DLD1 (cell line): ENCODE measurements at regions not wholly inside any gene's neighbourhood (a gene's known extent, or its start where the extent isn't known, plus 50 kb on each side); places are given as distances from the start of the nearest gene placed in this dataset.

Source experiments
- in situ Hi-C: cut with HindIII; loops from 2 replicates; pipeline ENCODE4 v1.10.0; 2017; ENCODE audit warnings: low sequenced_read_pairs

GRCh38 chr1:14292520-14292919 lies 306.0 kb upstream of the KAZN start:
- in situ Hi-C loops, result no loop called here

GRCh38 chr1:14294006-14294405 lies 304.5 kb upstream of the KAZN start:
- in situ Hi-C loops, result no loop called here

GRCh38 chr1:14294860-14295536 lies 303.5 kb upstream of the KAZN start:
- in situ Hi-C loops, result no loop called here

DNA sequence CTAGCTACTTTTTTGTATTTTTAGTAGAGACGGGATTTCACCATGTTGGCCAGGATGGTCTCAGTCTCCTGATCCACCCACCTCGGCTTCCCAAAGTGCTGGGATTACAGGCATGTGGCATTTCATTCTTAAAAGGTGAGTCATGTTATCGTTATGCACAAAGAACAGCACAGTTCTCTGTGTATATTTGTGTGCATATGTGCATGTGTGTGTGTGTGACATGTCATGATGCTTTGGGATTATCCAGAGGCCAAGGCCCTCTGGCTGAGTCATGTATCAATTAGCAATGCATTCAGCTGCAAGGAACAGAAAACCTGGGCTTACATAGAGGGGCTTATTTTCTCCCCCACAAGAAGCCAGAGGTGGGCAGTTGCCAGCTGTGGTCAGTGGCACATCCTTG lies 301.7 kb upstream of the KAZN start:
- in situ Hi-C loops, result no loop called here

GRCh38 chr1:14297356-14297755 lies 301.1 kb upstream of the KAZN start:
- in situ Hi-C loops, result no loop called here

- in situ Hi-C loops, result no loop called here
Measured at GRCh38 chr1:14298806-14299205, 299.7 kb upstream of the KAZN start.

GRCh38 chr1:14300991-14301703 lies 297.3 kb upstream of the KAZN start:
- in situ Hi-C loops, result no loop called here

GRCh38 chr1:14301704-14302024 lies 296.8 kb upstream of the KAZN start:
- in situ Hi-C loops, result no loop called here

DNA sequence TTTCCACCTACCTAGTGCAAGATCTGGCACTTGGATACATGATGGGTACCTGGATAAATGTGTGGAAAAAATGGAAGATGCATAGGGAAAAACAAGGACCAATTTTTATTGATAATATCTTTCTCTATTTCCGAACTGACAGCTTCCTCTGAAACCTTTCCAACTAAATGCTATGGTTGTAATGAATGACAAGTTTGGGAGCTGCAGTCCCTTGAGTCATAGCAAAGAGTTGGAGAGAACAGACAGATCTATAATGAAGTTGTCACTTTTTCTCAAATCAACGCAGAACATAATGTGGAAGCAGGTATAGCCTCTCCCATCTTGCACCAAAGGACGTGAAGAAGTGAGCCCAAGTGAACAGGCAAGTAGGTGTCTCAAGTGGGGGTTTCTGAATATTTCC lies 296.5 kb upstream of the KAZN start:
- in situ Hi-C loops, result no loop called here

DNA sequence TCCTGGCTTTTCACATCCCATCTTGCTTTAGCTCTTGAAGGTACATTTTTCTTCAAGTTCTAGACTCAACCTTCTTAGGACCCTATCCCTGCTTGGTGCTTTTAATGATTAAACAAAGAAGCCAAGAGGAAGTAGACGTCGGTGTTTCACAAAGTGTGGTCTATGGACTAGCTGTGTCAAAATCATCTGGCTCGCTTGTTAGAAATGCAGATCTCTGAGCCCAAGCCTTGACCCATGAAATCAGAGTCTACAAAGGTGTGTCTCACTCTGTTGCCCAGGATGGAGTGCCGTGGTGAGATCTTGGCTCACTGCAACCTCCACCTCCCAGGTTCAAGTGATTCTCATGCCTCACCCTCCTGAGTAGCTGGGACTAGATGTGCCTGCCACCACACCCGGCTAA lies 295.5 kb upstream of the KAZN start:
- in situ Hi-C loops, result no loop called here

DNA sequence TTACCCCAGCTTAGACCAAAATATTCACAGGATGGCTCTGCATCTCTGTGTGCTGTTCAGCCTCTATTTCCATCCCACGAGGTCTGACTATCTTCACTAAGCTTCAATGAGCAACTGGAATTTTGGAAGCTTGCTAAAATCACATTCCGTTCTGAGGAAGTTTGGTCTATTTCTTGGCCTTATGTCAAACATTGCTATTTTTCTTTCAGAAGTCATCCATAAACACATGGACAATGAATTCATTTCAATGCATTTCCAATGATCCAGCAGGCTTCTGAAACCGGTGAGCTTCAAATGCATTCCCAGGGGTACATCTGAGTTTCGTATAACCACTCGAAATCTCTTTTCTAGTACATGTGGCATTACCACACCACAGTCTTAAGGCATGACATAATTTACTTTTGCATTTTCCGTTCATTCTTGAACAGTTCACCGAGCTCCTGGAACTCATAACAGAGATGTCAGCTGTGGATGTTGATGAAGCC lies 294.1 kb upstream of the KAZN start:
- in situ Hi-C loops, result no loop called here

GRCh38 chr1:14308460-14308859 lies 290.0 kb upstream of the KAZN start:
- in situ Hi-C loops, result no loop called here

- in situ Hi-C loops, result no loop called here
Measured at GRCh38 chr1:14309984-14310383, 288.5 kb upstream of the KAZN start.

DNA sequence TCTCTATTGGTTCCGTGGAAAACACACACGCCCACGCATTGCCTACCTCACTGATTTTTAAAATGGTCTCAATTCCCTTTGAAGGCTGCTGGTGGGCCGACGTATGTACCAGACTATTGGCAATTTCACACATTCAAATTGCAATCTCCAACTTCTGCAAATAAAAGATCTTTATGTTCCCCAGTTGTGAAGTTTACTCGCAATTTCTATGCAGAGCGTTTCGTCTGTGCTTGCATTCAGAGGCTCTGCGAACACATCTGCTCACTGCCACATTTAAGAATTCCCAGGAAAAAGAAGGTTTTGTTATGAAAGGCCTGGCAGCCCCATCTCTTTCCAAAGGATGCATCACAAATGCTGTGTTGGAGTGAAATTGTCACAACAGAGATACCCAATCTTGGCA lies 288.0 kb upstream of the KAZN start:
- in situ Hi-C loops, result no loop called here

DNA sequence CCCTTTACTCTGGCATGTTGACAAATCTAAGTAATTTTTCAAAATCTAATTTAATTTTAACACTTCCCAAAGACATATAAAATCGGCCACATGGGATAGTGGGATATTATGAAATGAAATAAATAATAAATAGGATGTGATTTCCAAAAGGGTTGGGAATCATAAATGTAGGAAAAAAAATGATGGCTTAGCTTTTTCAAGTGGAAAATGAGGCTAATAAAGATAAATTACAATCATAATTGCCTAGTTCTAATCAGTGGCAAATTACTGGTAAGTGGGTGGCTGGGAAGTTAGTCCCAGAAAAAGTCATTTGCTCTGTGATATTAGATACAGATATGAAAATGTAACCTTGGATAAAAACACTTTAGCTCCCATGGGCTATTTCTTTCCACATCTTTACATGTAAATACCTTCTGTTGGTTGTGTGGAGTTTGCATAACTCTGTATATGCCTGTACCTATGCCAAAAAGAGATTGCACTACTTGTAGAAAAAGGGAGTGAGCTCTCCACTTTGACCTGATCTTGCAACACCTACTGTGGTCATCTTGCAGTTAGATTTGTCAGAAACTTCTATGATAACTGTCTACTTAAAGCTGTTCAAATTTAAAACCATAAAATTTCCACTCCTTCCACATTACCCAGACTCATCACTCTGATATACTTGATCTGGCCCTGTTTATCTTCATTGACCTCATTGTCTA lies 284.6 kb upstream of the KAZN start:
- in situ Hi-C loops, result no loop called here

GRCh38 chr1:14318830-14319229 lies 279.7 kb upstream of the KAZN start:
- in situ Hi-C loops, result no loop called here

GRCh38 chr1:14320518-14320917 lies 278.0 kb upstream of the KAZN start:
- in situ Hi-C loops, result loop anchor here (10.0 kb wide), 1 partner anchor 66 kb away; no protein-coding TSS in a partner anchor

DNA sequence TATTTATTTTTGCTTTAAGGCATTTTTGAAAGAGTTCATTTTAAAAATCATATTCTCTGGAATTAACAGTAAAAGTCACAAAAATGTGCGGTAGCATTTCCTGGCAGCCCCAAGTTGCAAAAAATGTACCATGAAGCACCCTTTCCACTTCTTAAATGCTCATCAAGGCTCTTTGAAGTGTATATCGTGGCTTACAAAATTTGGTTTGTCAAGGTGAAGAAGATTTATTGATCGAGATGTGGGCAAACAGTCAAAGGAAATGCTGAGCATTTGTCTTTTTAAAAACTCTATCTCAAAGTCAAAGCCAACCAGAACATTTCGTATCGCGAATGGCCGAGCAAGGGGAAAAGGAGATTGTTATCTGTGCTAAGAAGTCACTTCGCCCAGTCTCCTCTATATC lies 277.5 kb upstream of the KAZN start:
- in situ Hi-C loops, result loop anchor here (10.0 kb wide), 1 partner anchor 66 kb away; no protein-coding TSS in a partner anchor

- in situ Hi-C loops, result loop anchor here (10.0 kb wide), 1 partner anchor 67 kb away; no protein-coding TSS in a partner anchor
Measured at GRCh38 chr1:14321422-14321821, 277.1 kb upstream of the KAZN start.

GRCh38 chr1:14323568-14324247 lies 274.8 kb upstream of the KAZN start:
- in situ Hi-C loops, result loop anchor here (10.0 kb wide), 1 partner anchor 69 kb away; no protein-coding TSS in a partner anchor

- in situ Hi-C loops, result loop anchor here (10.0 kb wide), 1 partner anchor 69 kb away; no protein-coding TSS in a partner anchor
Measured at GRCh38 chr1:14324248-14324630, 274.2 kb upstream of the KAZN start.
